OCI-LY1 (cell line): ENCODE measurements at regions not wholly inside any gene's neighbourhood (a gene's known extent, or its start where the extent isn't known, plus 50 kb on each side); places are given as distances from the start of the nearest gene placed in this dataset.

ENCODE experiments used
- H2AFZ ChIP-seq: fragments of 200-600 bp; sonication (generic), shearing (Covaris generic); 2 replicates; pipeline ENCODE4 v1.6.0; 2014; ENCODE audit warnings: antibody characterized with exemption, mild to moderate bottlenecking, low read length
- H3F3A ChIP-seq: fragments of 200-600 bp; sonication (generic), shearing (Covaris generic); 2 replicates; pipeline ENCODE4 v1.6.0; 2014; ENCODE audit warnings: mild to moderate bottlenecking, antibody characterized with exemption, low read length, moderate library complexity; ENCODE audit not compliant: insufficient read depth
- H3K27ac ChIP-seq: fragments of 200-600 bp; sonication (generic); 2 replicates; pipeline ENCODE4 v1.5.1; 2014; ENCODE audit warnings: low read length, mixed run types, mild to moderate bottlenecking, low read depth; ENCODE audit not compliant: poor library complexity, severe bottlenecking
- H3K27me3 ChIP-seq: fragments of 200-600 bp; sonication (generic); 2 replicates; pipeline ENCODE4 v1.6.0; 2014; ENCODE audit warnings: antibody characterized with exemption, mild to moderate bottlenecking, low read length, moderate library complexity; ENCODE audit not compliant: insufficient read depth
- H3K36me3 ChIP-seq: fragments of 200-600 bp; sonication (generic); 2 replicates; pipeline ENCODE4 v1.6.1; 2014; ENCODE audit warnings: mild to moderate bottlenecking, antibody characterized with exemption, low read length, moderate library complexity, mixed read lengths; ENCODE audit not compliant: insufficient read depth
- H3K4me1 ChIP-seq: fragments of 200-600 bp; sonication (generic); 2 replicates; pipeline ENCODE4 v1.5.1; 2014; ENCODE audit warnings: mild to moderate bottlenecking, low read length, moderate library complexity; ENCODE audit not compliant: insufficient read depth, severe bottlenecking
- H3K4me2 ChIP-seq: fragments of 200-600 bp; sonication (generic), shearing (Covaris generic); 2 replicates; pipeline ENCODE4 v1.6.1; 2014; ENCODE audit warnings: low read length
- H3K4me3 ChIP-seq: fragments of 200-600 bp; sonication (generic); 2 replicates; pipeline ENCODE4 v1.5.1; 2014; ENCODE audit warnings: low read length, low read depth, mild to moderate bottlenecking, mixed read lengths; ENCODE audit not compliant: poor library complexity, severe bottlenecking
- H3K79me2 ChIP-seq: fragments of 200-600 bp; shearing (Covaris generic); 2 replicates; pipeline ENCODE4 v1.6.1; 2016; ENCODE audit warnings: mixed run types, low read length, mixed read lengths; ENCODE audit not compliant: insufficient read depth
- H3K9ac ChIP-seq: fragments of 200-600 bp; sonication (generic), shearing (Covaris generic); 2 replicates; pipeline ENCODE4 v1.6.1; 2014; ENCODE audit warnings: mild to moderate bottlenecking, low read length, mixed read lengths
- H3K9me2 ChIP-seq: fragments of 200-600 bp; sonication (generic), shearing (Covaris generic); 2 replicates; pipeline ENCODE4 v1.6.1; 2014; ENCODE audit warnings: low read depth, mild to moderate bottlenecking, low read length, mixed read lengths
- H3K9me3 ChIP-seq: fragments of 200-600 bp; shearing (Covaris generic); 2 replicates; pipeline ENCODE4 v1.6.1; 2014; ENCODE audit warnings: low read length, mixed read lengths
- H4K20me1 ChIP-seq: fragments of 200-600 bp; sonication (generic), shearing (Covaris generic); 2 replicates; pipeline ENCODE4 v1.6.0; 2016; ENCODE audit warnings: mild to moderate bottlenecking, low read length; ENCODE audit not compliant: insufficient read depth
- EZH2 ChIP-seq: fragments of 200-600 bp; sonication (generic), shearing (Covaris generic); IDR thresholded peaks from 2 replicates; pipeline ENCODE4 v1.8.0; 2017; ENCODE audit warnings: borderline replicate concordance, mixed run types, mild to moderate bottlenecking, antibody characterized with exemption, low read length, moderate library complexity, mixed read lengths
- TF ChIP-seq, protein P1 (sequence below): fragments of 200-600 bp; sonication (generic), shearing (Covaris generic); IDR thresholded peaks from 2 replicates; pipeline ENCODE4 v1.5.1; 2017; ENCODE audit warnings: mild to moderate bottlenecking, antibody characterized with exemption, low read length, moderate library complexity, mixed read lengths

DNA sequence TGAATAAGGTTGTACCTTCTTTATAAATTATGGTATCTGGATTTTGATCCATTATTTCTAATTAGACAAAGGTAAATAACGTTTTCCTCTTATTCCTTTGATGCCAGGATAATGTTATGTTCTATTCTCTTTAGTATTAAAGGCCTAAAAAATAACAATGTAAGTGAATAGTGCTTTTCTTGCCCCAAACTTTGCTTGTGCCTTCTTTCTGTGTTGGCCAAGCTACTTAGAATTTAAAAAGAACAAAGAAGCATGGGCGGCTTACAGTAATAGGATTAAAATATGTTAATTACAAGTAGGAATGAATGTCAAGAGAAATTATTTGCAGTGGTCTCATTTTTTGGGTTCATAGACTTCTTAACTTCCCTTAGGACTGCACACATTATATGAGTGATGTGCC, 105.0 kb upstream of the FSIP2 start:
- Histone ChIP-seq H3K27ac (no peak overlapping the region), H3K36me3 (no peaks in the 10 kb centered on the region), H3K9me2 (no peaks in the 10 kb centered on the region), H3K79me2 (no peaks in the 10 kb centered on the region), H3K9me3 (no peaks in the 10 kb centered on the region), H3K4me2 (no peak overlapping the region), H3K4me3 (no peak overlapping the region), H4K20me1 (no peaks in the 10 kb centered on the region), H3K4me1 (no peaks in the 10 kb centered on the region), H2AFZ (no peak overlapping the region), H3K27me3 (no peaks in the 10 kb centered on the region), H3F3A (no peaks in the 10 kb centered on the region), H3K9ac (no peak overlapping the region)
- TF ChIP-seq EZH2 = no peak
- TF ChIP-seq, protein P1, sequence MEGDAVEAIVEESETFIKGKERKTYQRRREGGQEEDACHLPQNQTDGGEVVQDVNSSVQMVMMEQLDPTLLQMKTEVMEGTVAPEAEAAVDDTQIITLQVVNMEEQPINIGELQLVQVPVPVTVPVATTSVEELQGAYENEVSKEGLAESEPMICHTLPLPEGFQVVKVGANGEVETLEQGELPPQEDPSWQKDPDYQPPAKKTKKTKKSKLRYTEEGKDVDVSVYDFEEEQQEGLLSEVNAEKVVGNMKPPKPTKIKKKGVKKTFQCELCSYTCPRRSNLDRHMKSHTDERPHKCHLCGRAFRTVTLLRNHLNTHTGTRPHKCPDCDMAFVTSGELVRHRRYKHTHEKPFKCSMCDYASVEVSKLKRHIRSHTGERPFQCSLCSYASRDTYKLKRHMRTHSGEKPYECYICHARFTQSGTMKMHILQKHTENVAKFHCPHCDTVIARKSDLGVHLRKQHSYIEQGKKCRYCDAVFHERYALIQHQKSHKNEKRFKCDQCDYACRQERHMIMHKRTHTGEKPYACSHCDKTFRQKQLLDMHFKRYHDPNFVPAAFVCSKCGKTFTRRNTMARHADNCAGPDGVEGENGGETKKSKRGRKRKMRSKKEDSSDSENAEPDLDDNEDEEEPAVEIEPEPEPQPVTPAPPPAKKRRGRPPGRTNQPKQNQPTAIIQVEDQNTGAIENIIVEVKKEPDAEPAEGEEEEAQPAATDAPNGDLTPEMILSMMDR = no peak

GRCh38 chr2:185638771-185639170, 99.8 kb upstream of the FSIP2 start:
- no peak overlapping the region for H3K4me2 ChIP-seq
- no peaks in the 10 kb centered on the region for H3K27me3 ChIP-seq
- no peaks in the 10 kb centered on the region for H3K4me1 ChIP-seq
- H3F3A ChIP-seq = no peaks in the 10 kb centered on the region
- no peaks in the 10 kb centered on the region for H3K9me3 ChIP-seq
- no peak overlapping the region for H3K4me3 ChIP-seq
- TF ChIP-seq, protein P1 = no peak
- TF ChIP-seq EZH2 = no peak
- H3K27ac ChIP-seq = no peak overlapping the region
- no peak overlapping the region for H2AFZ ChIP-seq
- H3K79me2 ChIP-seq = no peaks in the 10 kb centered on the region
- no peak overlapping the region for H3K9ac ChIP-seq
- H3K36me3 ChIP-seq = no peaks in the 10 kb centered on the region
- no peaks in the 10 kb centered on the region for H4K20me1 ChIP-seq
- H3K9me2 ChIP-seq = no peaks in the 10 kb centered on the region

DNA sequence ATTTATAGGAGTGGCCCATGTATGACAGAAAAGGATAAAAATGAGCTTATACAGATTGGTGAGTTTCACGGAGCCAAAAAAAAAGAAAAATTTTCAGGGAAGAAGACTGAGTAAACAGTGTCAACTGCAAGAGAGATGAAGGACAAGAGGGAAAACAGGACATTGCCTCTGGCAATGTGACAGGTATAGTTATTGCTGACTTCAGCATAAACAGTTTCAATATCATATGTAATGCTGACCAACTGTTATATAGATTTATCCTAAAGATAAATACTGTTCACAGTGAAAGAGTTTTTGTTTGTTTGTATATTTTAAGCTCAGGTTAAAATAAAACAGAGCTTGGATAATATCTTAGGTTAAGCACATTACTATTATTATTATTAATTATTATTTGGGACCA, 98.0 kb upstream of the FSIP2 start:
- Histone ChIP-seq H3K36me3 (no peaks in the 10 kb centered on the region), H3F3A (no peaks in the 10 kb centered on the region), H3K9me2 (no peaks in the 10 kb centered on the region), H3K79me2 (no peaks in the 10 kb centered on the region), H3K4me2 (no peak overlapping the region), H3K9me3 (no peaks in the 10 kb centered on the region), H2AFZ (no peak overlapping the region), H3K27ac (no peak overlapping the region), H3K4me3 (no peak overlapping the region), H3K27me3 (no peaks in the 10 kb centered on the region), H3K9ac (no peak overlapping the region), H4K20me1 (no peaks in the 10 kb centered on the region), H3K4me1 (no peaks in the 10 kb centered on the region)
- TF ChIP-seq EZH2 = no peak
- TF ChIP-seq, protein P1 = no peak
